Endodermal cell (in vitro differentiated cells): ENCODE measurements at regions not wholly inside any gene's neighbourhood (a gene's known extent, or its start where the extent isn't known, plus 50 kb on each side); places are given as distances from the start of the nearest gene placed in this dataset.
"Not testable (repeated sequence)": the region's sequence is repeated elsewhere in the genome, so short reads cannot be mapped to it uniquely, and the experiment has no call there.

Experiments
- DNase-seq: peaks from one replicate; pipeline ENCODE4 v3.0.0-alpha.2; 2017
- H3K27ac ChIP-seq: 2 replicates; pipeline ENCODE4 v1.5.1; 2013; ENCODE audit warnings: mild to moderate bottlenecking, low read depth, low read length, moderate library complexity
- H3K27me3 ChIP-seq: 2 replicates; pipeline ENCODE4 v1.6.1; 2013; ENCODE audit warnings: mild to moderate bottlenecking, low read length, moderate library complexity; ENCODE audit not compliant: insufficient read depth, control insufficient read depth, poor library complexity, severe bottlenecking
- H3K36me3 ChIP-seq: 2 replicates; pipeline ENCODE4 v1.7.0; 2013; ENCODE audit warnings: mild to moderate bottlenecking, low read length, moderate library complexity; ENCODE audit not compliant: control insufficient read depth, insufficient read depth
- H3K4me1 ChIP-seq: one replicate; pipeline ENCODE4 v1.7.0; 2013; ENCODE audit warnings: low read length; ENCODE audit not compliant: control insufficient read depth, insufficient read depth
- H3K4me3 ChIP-seq: 2 replicates; pipeline ENCODE4 v1.5.1; 2013; ENCODE audit warnings: mild to moderate bottlenecking, low read length, moderate library complexity
- H3K9ac ChIP-seq: 2 replicates; pipeline ENCODE4 v1.6.1; 2013; ENCODE audit warnings: mild to moderate bottlenecking, low read length, moderate library complexity; ENCODE audit not compliant: poor library complexity, severe bottlenecking; ENCODE audit errors: extremely low read depth
- H3K9me3 ChIP-seq: 2 replicates; pipeline ENCODE4 v1.6.1; 2013; ENCODE audit warnings: mild to moderate bottlenecking, low read length, moderate library complexity; ENCODE audit not compliant: control insufficient read depth
- H3K27ac Mint-ChIP-seq: 2 replicates; pipeline ENCODE4 v1.8.0; 2020; ENCODE audit warnings: mixed read lengths
- H3K27me3 Mint-ChIP-seq: 2 replicates; pipeline ENCODE4 v1.8.0; 2021; ENCODE audit warnings: mild to moderate bottlenecking, mixed read lengths; ENCODE audit not compliant: insufficient read depth
- H3K36me3 Mint-ChIP-seq: 2 replicates; pipeline ENCODE4 v1.8.0; 2020; ENCODE audit warnings: low read depth, mixed read lengths
- H3K4me1 Mint-ChIP-seq: 2 replicates; pipeline ENCODE4 v1.8.0; 2020; ENCODE audit warnings: mixed read lengths
- H3K4me3 Mint-ChIP-seq: 2 replicates; pipeline ENCODE4 v1.8.0; 2020; ENCODE audit warnings: mild to moderate bottlenecking, moderate library complexity, mixed read lengths
- H3K9me3 Mint-ChIP-seq: 2 replicates; pipeline ENCODE4 v1.8.0; 2020; ENCODE audit warnings: mild to moderate bottlenecking, mixed read lengths
- WGBS, 2 experiments: methylation state at CpG; one replicate each; pipeline versions ENCODE4 v1.1.5 to v1.1.7; 2013; ENCODE audit warnings: missing lambda C conversion rate in 2 of 2, mixed read lengths in 1 of 2; ENCODE audit not compliant: insufficient coverage in 1 of 2, insufficient read length in 1 of 2; 5-methylcytosine and 5-hydroxymethylcytosine counted together
- TF ChIP-seq, protein P1 (sequence below): fragments of 200-600 bp; sonication (generic); conservative IDR thresholded peaks from 2 replicates; pipeline ENCODE4 v1.5.0; 2021; ENCODE audit warnings: antibody characterized with exemption, mild to moderate bottlenecking

DNA sequence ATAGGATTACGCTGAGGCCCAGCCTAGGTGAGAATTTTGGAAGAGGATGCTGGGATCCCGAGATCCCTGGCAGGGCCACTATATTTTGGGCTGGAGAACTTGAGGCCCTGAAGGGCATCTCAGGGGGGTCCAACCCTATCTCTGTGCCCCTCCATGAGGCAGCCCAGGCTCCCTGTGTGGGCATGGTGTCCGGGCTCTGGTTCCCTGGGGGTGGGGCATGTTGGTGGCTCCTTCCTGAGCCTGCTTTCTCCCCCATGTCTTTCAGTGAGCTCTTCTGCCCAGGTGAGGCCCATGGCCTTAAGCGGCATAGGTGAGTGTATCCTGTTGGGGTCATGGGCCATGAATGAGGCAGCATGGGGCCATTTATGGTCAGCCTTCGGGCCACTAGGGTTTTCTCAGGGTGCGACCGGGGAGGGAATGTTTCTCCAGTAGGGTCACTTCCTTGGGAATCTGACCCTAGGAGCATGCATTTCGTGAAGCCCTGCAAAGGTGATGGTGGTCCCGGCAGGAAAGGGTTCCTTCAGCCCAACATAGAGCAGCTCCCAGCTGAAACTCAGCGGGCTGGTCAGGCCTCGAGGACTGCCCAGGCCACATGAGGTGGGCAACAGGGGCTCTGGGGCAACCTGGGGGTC lies 191.3 kb downstream of the UBE3A start:
- Histone ChIP-seq H3K4me3 (no peak overlapping the region), H3K27me3 (no peaks in the 10 kb centered on the region), H3K36me3 (no peaks in the 10 kb centered on the region), H3K9ac (no peak overlapping the region), H3K9me3 (peaks cover 7% of the 10 kb centered on the region), H3K4me1 (no peaks in the 10 kb centered on the region), H3K27ac (no peak overlapping the region)
- Mint-ChIP-seq H3K4me1 (no peaks in the 10 kb centered on the region), H3K4me3 (no peak overlapping the region), H3K9me3 (peaks cover 78% of the 10 kb centered on the region), H3K36me3 (peaks cover 5% of the 10 kb centered on the region), H3K27me3 (no peaks in the 10 kb centered on the region), H3K27ac (no peak overlapping the region)
- TF ChIP-seq, protein P1, sequence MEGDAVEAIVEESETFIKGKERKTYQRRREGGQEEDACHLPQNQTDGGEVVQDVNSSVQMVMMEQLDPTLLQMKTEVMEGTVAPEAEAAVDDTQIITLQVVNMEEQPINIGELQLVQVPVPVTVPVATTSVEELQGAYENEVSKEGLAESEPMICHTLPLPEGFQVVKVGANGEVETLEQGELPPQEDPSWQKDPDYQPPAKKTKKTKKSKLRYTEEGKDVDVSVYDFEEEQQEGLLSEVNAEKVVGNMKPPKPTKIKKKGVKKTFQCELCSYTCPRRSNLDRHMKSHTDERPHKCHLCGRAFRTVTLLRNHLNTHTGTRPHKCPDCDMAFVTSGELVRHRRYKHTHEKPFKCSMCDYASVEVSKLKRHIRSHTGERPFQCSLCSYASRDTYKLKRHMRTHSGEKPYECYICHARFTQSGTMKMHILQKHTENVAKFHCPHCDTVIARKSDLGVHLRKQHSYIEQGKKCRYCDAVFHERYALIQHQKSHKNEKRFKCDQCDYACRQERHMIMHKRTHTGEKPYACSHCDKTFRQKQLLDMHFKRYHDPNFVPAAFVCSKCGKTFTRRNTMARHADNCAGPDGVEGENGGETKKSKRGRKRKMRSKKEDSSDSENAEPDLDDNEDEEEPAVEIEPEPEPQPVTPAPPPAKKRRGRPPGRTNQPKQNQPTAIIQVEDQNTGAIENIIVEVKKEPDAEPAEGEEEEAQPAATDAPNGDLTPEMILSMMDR, result no peak
- no peak for DNase-seq
- 86 to 93% methylated on average over 6 to 11 of the region's 11 CpGs for WGBS, 2 experiments

DNA sequence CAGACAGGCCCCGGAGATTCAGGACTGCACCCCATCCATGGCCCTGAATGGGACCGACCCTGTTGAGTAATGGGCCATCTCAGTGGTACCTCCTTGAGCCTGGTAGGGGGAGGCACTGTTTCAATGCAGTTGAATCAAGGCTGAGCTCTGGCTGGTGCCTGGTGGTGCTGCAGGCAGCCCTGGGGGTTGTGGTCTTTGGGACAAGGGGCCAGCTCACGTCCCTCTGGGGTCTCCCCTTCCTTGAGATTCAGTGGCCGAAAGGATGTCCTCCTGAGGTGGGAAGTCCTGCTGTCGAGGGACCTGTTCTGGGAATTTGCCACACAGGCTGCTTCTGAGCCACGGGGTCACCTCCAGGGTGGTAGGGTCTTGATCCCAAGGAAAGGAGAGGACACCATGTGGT lies 190.7 kb downstream of the UBE3A start:
- not testable (repeated sequence) for H3K36me3 ChIP-seq, H3K27me3 Mint-ChIP-seq, H3K4me3 ChIP-seq, H3K27ac ChIP-seq, H3K4me1 ChIP-seq, H3K27ac Mint-ChIP-seq, H3K4me1 Mint-ChIP-seq, H3K4me3 Mint-ChIP-seq, H3K9ac ChIP-seq, H3K9me3 ChIP-seq, DNase-seq, H3K27me3 ChIP-seq, H3K36me3 Mint-ChIP-seq
- 81 to 83% methylated on average over 1 to 5 of the region's 6 CpGs for WGBS, 2 experiments
- H3K9me3 Mint-ChIP-seq, result peaks cover 75% of the 10 kb centered on the region

DNA sequence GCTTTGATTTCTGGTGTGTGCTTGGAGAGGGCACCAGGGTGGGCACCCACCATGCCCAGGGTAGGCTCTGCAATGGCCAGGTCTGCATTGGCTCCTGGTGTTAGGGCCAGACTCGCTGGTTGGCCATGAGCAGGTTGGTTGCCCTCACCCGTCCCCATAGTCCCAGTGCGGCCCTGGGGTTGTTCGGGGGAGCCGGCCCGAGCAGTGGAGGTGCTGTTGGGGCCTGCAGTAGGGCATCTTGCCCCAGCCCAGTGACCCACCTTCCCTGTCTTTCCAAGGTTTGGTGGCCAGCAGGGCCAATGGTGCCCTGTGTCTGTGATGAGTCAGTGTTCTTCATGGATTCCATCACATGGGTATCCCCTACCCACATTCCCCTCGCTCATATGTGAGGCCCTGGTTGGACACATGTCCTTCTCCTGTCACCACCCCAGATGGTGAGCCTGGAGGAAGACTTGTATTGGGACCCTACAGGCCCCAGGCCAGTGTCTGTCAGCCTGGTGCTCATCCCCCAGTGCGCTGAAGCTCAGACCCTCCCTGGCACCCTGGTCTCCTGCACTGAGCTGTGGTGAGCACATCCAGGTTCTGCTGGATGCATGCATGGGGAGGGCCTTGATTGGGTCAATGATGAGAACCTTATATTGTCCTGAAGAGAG lies 190.1 kb downstream of the UBE3A start:
- H3K4me3 Mint-ChIP-seq, result no peak overlapping the region
- H3K9me3 ChIP-seq, result peaks cover 7% of the 10 kb centered on the region
- no peak overlapping the region for H3K4me3 ChIP-seq
- H3K4me1 Mint-ChIP-seq, result no peaks in the 10 kb centered on the region
- peaks cover 73% of the 10 kb centered on the region for H3K9me3 Mint-ChIP-seq
- TF ChIP-seq, protein P1, result no peak
- H3K9ac ChIP-seq, result no peak overlapping the region
- WGBS, 2 experiments, result 87 to 95% methylated on average over 7 to 8 of the region's 8 CpGs
- no peak for DNase-seq
- no peaks in the 10 kb centered on the region for H3K27me3 ChIP-seq
- H3K27ac Mint-ChIP-seq, result no peak overlapping the region
- H3K27ac ChIP-seq, result no peak overlapping the region
- no peaks in the 10 kb centered on the region for H3K27me3 Mint-ChIP-seq
- no peaks in the 10 kb centered on the region for H3K4me1 ChIP-seq
- H3K36me3 ChIP-seq, result no peaks in the 10 kb centered on the region
- H3K36me3 Mint-ChIP-seq, result peaks cover 6% of the 10 kb centered on the region
